ENCODE measurements at regions not wholly inside any gene's neighbourhood (a gene's known extent, or its start where the extent isn't known, plus 50 kb on each side); places are given as distances from the start of the nearest gene placed in this dataset.

GRCh38 chr16:65353183-65353582 lies 231.3 kb upstream of the CDH11 start:
- no peak for DNase-seq (ENCODE audit: low read depth)
- H3K4me3 ChIP-seq (ENCODE audit: low read depth, low read length) = no peak overlapping the region
- TF ChIP-seq CTCF (IDR thresholded peaks at IDR 0.05; ENCODE audit: insufficient read depth, low read length) = no peak

- TF ChIP-seq CTCF (IDR thresholded peaks at IDR 0.05; ENCODE audit: insufficient read depth, low read length) = no peak
- no peak for DNase-seq (ENCODE audit: low read depth)
- H3K4me3 ChIP-seq (ENCODE audit: low read depth, low read length) = no peak overlapping the region
These were observed 227.8 kb upstream of the CDH11 start for GRCh38 chr16:65349626-65350025.

GRCh38 chr16:65343556-65343955 lies 221.7 kb upstream of the CDH11 start:
- TF ChIP-seq CTCF (IDR thresholded peaks at IDR 0.05; ENCODE audit: insufficient read depth, low read length) = no peak
- peak; percentile 7 for DNase-seq (ENCODE audit: low read depth)
- no peak overlapping the region for H3K4me3 ChIP-seq (ENCODE audit: low read depth, low read length)

GRCh38 chr16:65342231-65342866 lies 220.5 kb upstream of the CDH11 start:
- DNase-seq (ENCODE audit: low read depth) = no peak
- TF ChIP-seq CTCF (IDR thresholded peaks at IDR 0.05; ENCODE audit: insufficient read depth, low read length) = no peak
- no peak overlapping the region for H3K4me3 ChIP-seq (ENCODE audit: low read depth, low read length)

- no peak overlapping the region for H3K4me3 ChIP-seq (ENCODE audit: low read depth, low read length)
- TF ChIP-seq CTCF (IDR thresholded peaks at IDR 0.05; ENCODE audit: insufficient read depth, low read length) = no peak
- no peak for DNase-seq (ENCODE audit: low read depth)
These were observed 217.2 kb upstream of the CDH11 start for GRCh38 chr16:65339062-65339461.

- peak; percentile 63 for DNase-seq (ENCODE audit: low read depth)
- TF ChIP-seq CTCF (IDR thresholded peaks at IDR 0.05; ENCODE audit: insufficient read depth, low read length) = no peak
- H3K4me3 ChIP-seq (ENCODE audit: low read depth, low read length) = no peak overlapping the region
These were observed 214.3 kb upstream of the CDH11 start for GRCh38 chr16:65336160-65336559.

- TF ChIP-seq CTCF (IDR thresholded peaks at IDR 0.05; ENCODE audit: insufficient read depth, low read length) = no peak
- H3K4me3 ChIP-seq (ENCODE audit: low read depth, low read length) = no peak overlapping the region
- no peak for DNase-seq (ENCODE audit: low read depth)
These were observed 212.2 kb upstream of the CDH11 start for GRCh38 chr16:65334081-65334480.

All from fibroblast of the aortic adventitia (primary cell).